Psoas muscle (tissue), 7 donors: ENCODE measurements at regions not wholly inside any gene's neighbourhood (a gene's known extent, or its start where the extent isn't known, plus 50 kb on each side); places are given as distances from the start of the nearest gene placed in this dataset.
A peak's percentile ranks its signal among the peaks of the same experiment; 100 is the strongest.
"Not testable (repeated sequence)": the region's sequence is repeated elsewhere in the genome, so short reads cannot be mapped to it uniquely, and the experiment has no call there.

Experiments used
- ATAC-seq, 4 donors: fragments of 200-7000 bp; cut with Tn5 transposase; one replicate each; pipeline ENCODE4 v1.9.1; 2020; ENCODE audit warnings: moderate library complexity in 3 of 4, mild to moderate bottlenecking in 2 of 4
- DNase-seq, 2 donors: peaks; one replicate each; pipeline ENCODE4 v3.0.0-alpha.2; 2020
- H3K27ac ChIP-seq: fragments of 200-600 bp; one replicate; pipeline ENCODE4 v1.8.0; 2022
- H3K27me3 ChIP-seq, 3 donors: fragments of 200-600 bp in 1 of 3; one replicate each; pipeline versions ENCODE4 v1.6.1 to v1.8.0; 2013 to 2022; ENCODE audit warnings: low read length in 2 of 3, mild to moderate bottlenecking in 2 of 3, moderate library complexity in 1 of 3; ENCODE audit not compliant: insufficient read depth in 3 of 3
- H3K36me3 ChIP-seq, 2 donors: fragments of 200-600 bp in 1 of 2; one replicate each; pipeline versions ENCODE4 v1.6.1 to v1.8.0; 2013 to 2022; ENCODE audit warnings: low read depth in 1 of 2, mild to moderate bottlenecking in 1 of 2, moderate library complexity in 1 of 2; ENCODE audit not compliant: insufficient read depth in 1 of 2
- H3K4me1 ChIP-seq: fragments of 200-600 bp; one replicate; pipeline ENCODE4 v1.8.0; 2022
- H3K4me3 ChIP-seq: fragments of 200-600 bp; one replicate; pipeline ENCODE4 v1.8.0; 2022; ENCODE audit warnings: mild to moderate bottlenecking
- H3K9me3 ChIP-seq: fragments of 200-600 bp; one replicate; pipeline ENCODE4 v1.8.0; 2022
- WGBS, 3 donors: extraction: QIAGEN DNeasy Blood & Tissue Kit; methylation state at CpG; one replicate each; pipeline versions ENCODE4 v1.1.6 to v1.1.7; 2013; 5-methylcytosine and 5-hydroxymethylcytosine counted together
- intact Hi-C, 2 donors: fragments of 100-400 bp; cut with DNase I; formaldehyde crosslinking; loops; one replicate each; pipeline versions ENCODE4 v1.11.0 to v1.14.2; 2022
- TF ChIP-seq, protein P1 (sequence below): fragments of 200-600 bp; IDR thresholded peaks from one replicate; pipeline ENCODE4 v1.8.0; 2022; ENCODE audit warnings: antibody characterized with exemption
- donor health status: healthy with polysubstance abuse.
- donor health status: DM: no; HTN: no; CAD: no; lungs with moderate emphysema.
- donor health status: Bipolar disorder and iron deficiency.
- donor health status: healthy.
- donor health status: DM: yes; HTN: yes; CAD: no.
- donor health status: DM: no; HTN: no; CAD: no.
- donor health status: DM: yes; HTN: yes; CAD: no.

DNA sequence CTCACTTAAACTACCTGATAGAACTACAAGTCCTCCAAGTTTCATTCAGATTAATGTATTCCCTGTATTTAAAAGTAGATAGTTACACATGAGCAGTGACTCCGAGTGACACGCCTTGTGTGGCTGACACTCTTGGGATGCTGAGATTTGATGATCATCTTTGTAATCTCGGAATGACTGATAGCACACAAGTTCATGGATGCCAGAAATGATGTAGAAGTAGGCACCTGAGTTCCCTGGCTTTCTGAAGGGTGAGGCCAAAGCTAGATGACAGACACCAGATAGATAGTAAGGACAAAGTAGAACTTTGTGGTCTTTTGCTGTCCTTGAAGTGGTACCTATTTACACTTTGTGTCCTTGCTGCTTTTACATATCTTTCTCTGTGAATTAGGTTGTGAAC lies 491.2 kb downstream of the PCNX1 start:
- H3K36me3 ChIP-seq, result no peaks in the 10 kb centered on the region
- no peaks in the 10 kb centered on the region for H3K4me1 ChIP-seq
- H3K4me3 ChIP-seq, result no peak overlapping the region
- no peak overlapping the region for H3K27ac ChIP-seq
- no peaks in the 10 kb centered on the region for H3K27me3 ChIP-seq
- ATAC-seq (no peak), DNase-seq (no peak)
- 87 to 96% (median 93%) methylated on average over 3 of the region's 3 CpGs for WGBS, 3 donors
- intact Hi-C loops, result no loop called here
- TF ChIP-seq, protein P1, sequence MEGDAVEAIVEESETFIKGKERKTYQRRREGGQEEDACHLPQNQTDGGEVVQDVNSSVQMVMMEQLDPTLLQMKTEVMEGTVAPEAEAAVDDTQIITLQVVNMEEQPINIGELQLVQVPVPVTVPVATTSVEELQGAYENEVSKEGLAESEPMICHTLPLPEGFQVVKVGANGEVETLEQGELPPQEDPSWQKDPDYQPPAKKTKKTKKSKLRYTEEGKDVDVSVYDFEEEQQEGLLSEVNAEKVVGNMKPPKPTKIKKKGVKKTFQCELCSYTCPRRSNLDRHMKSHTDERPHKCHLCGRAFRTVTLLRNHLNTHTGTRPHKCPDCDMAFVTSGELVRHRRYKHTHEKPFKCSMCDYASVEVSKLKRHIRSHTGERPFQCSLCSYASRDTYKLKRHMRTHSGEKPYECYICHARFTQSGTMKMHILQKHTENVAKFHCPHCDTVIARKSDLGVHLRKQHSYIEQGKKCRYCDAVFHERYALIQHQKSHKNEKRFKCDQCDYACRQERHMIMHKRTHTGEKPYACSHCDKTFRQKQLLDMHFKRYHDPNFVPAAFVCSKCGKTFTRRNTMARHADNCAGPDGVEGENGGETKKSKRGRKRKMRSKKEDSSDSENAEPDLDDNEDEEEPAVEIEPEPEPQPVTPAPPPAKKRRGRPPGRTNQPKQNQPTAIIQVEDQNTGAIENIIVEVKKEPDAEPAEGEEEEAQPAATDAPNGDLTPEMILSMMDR, result no peak
- no peaks in the 10 kb centered on the region for H3K9me3 ChIP-seq

DNA sequence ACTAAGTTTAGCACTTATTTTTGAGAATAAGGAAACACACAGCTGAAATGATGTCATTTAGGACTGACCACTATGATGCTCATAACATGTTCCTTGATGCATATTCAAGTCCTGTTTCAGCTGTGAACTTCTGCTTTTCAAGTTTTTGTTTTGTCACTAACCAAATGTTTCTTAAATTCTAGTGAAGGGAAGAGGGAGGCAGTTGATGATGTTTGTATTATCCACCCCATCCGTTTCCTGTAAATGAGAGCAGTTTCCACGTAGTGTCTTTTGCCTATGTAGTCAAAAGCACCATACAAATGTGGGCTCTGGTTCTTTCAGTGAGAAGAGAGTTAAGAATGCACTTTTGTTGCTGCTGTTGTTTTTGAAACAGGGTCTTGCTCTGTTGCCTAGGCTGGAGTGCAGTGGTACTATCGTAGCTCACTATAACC lies 491.8 kb downstream of the PCNX1 start:
- Histone ChIP-seq H3K27ac (peak overlapping the region; percentile 9), H3K27me3 (no peaks in the 10 kb centered on the region), H3K4me1 (no peaks in the 10 kb centered on the region), H3K9me3 (no peaks in the 10 kb centered on the region), H3K36me3 (no peaks in the 10 kb centered on the region), H3K4me3 (no peak overlapping the region)
- no peak for DNase-seq
- intact Hi-C loops, result no loop called here
- WGBS, 3 donors, result 60 to 73% (median 62%) methylated on average over 3 of the region's 3 CpGs
- peak in 1 of 4 donors; percentile 21 for ATAC-seq
- TF ChIP-seq, protein P1, result no peak

DNA sequence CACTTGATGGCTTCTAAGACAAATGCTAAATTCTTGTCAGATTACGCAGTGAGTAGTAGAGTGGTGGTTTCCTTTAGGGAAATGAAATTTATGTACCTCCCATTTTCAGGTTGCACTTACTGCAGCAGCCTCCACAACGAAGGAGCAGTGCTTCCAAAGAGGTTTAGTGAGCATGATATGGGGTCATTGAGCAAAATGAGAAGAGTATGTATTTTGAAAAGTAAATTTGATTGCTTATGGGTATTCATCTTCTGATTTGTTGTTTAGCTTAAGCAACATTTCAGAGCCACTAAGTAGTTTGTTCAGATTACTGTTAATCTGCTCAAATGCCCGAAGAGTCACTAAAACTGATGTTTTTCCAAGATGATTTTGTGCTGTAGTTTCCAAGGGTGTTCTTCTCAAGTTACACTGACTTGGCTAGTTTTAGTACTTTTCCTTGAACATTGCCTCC lies 493.6 kb downstream of the PCNX1 start:
- TF ChIP-seq, protein P1, result no peak
- Histone ChIP-seq H3K4me1 (no peaks in the 10 kb centered on the region), H3K27ac (no peak overlapping the region), H3K36me3 (no peaks in the 10 kb centered on the region), H3K27me3 (no peaks in the 10 kb centered on the region), H3K9me3 (no peaks in the 10 kb centered on the region), H3K4me3 (no peak overlapping the region)
- DNase-seq, result no peak
- 36 to 42% (median 39%) methylated on average over 3 of the region's 3 CpGs for WGBS, 3 donors
- no peak for ATAC-seq
- intact Hi-C loops, result no loop called here

DNA sequence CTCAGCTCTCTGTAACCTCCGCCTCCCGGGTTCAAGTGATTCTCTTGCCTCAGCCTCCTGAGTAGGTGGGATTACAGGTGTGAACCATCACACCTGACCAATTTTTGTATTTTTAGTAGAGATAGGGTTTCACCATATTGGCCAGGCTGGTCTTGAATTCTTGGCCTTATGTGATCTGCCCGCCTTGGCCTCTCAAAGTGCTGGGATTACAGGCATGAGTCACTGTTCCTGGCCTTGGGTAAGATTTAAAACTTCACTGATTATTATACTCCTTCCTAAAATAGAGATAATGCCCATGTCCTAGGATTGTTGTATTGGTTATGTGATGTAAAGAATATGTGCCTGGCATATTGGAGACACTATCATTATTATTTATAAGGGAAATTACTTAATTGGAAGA lies 495.2 kb downstream of the PCNX1 start:
- intact Hi-C loops, ATAC-seq: not testable (repeated sequence)

DNA sequence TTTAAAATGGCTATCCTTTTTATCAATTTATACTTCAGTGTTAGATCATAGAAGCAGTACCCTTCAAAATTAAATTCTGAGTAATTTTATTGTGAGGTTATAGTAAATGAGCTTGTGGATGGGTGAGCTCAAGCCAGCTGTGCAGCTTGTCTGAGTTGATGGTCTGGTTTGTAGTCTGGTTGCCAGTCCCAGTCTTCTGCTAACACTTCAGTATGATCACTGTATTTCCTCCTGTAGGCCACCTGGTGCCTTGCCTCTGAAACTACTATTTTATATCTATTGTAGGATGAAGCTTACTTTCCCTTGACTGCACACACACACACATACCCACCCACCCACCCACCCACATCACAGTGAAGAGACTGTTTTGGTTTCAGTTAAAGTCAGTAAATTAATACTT lies 496.4 kb downstream of the PCNX1 start:
- ATAC-seq (no peak), DNase-seq (no peak)
- TF ChIP-seq, protein P1, result no peak
- Histone ChIP-seq H3K36me3 (no peaks in the 10 kb centered on the region), H3K4me1 (no peaks in the 10 kb centered on the region), H3K27ac (no peak overlapping the region), H3K9me3 (no peaks in the 10 kb centered on the region), H3K27me3 (no peaks in the 10 kb centered on the region), H3K4me3 (no peak overlapping the region)
- intact Hi-C loops, result no loop called here

More for the DNA sequence above, 495.2 kb downstream of the PCNX1 start:
- 87 to 92% (median 90%) methylated on average over 3 of the region's 3 CpGs for WGBS, 3 donors
- H3K4me1 ChIP-seq, H3K4me3 ChIP-seq, H3K27me3 ChIP-seq, H3K9me3 ChIP-seq, H3K36me3 ChIP-seq, H3K27ac ChIP-seq, DNase-seq: not testable (repeated sequence)
